Stimulated activated CD8-positive, alpha-beta memory T cell treated with anti-CD3 and anti-CD28 coated beads, Interleukin-7, amount 100 ng/mL, for 4 hours (primary cell): ENCODE measurements at regions not wholly inside any gene's neighbourhood (a gene's known extent, or its start where the extent isn't known, plus 50 kb on each side); places are given as distances from the start of the nearest gene placed in this dataset.

Experiments used
- DNase-seq, 2 donors: peaks; one replicate each; pipeline ENCODE4 v3.0.0-alpha.2; 2020; ENCODE audit warnings: low read depth in 2 of 2

- no peak for DNase-seq
These were observed 155.9 kb downstream of the AXIN2 start for GRCh38 chr17:65405563-65405962.

GRCh38 chr17:65404761-65405160 lies 156.7 kb downstream of the AXIN2 start:
- no peak for DNase-seq

GRCh38 chr17:65403626-65404025 lies 157.8 kb downstream of the AXIN2 start:
- DNase-seq: no peak

GRCh38 chr17:65402513-65403496 lies 158.6 kb downstream of the AXIN2 start:
- DNase-seq: no peak

GRCh38 chr17:65401561-65401960 lies 159.9 kb downstream of the AXIN2 start:
- DNase-seq: no peak

- DNase-seq: no peak
These were observed 160.7 kb downstream of the AXIN2 start for GRCh38 chr17:65400701-65401100.

- no peak for DNase-seq
These were observed 163.2 kb downstream of the AXIN2 start for GRCh38 chr17:65398040-65398787.

GRCh38 chr17:65395924-65396323 lies 165.5 kb downstream of the AXIN2 start:
- no peak for DNase-seq

- no peak for DNase-seq
These were observed 166.5 kb downstream of the AXIN2 start for GRCh38 chr17:65394811-65395472.

- DNase-seq: no peak
These were observed 167.9 kb downstream of the AXIN2 start for GRCh38 chr17:65393514-65393913.

GRCh38 chr17:65389949-65390348 lies 171.5 kb downstream of the AXIN2 start:
- DNase-seq: no peak

- no peak for DNase-seq
These were observed 172.0 kb downstream of the AXIN2 start for GRCh38 chr17:65389426-65389825.

- no peak for DNase-seq
These were observed 172.5 kb downstream of the AXIN2 start for GRCh38 chr17:65388911-65389310.

GRCh38 chr17:65387322-65387721 lies 174.1 kb downstream of the AXIN2 start:
- DNase-seq: no peak

GRCh38 chr17:65385726-65386125 lies 175.7 kb downstream of the AXIN2 start:
- no peak for DNase-seq

GRCh38 chr17:65385071-65385470 lies 176.4 kb downstream of the AXIN2 start:
- no peak for DNase-seq

GRCh38 chr17:65381152-65381551 lies 180.3 kb downstream of the AXIN2 start:
- DNase-seq: no peak

- no peak for DNase-seq
These were observed 186.5 kb downstream of the AXIN2 start for GRCh38 chr17:65374966-65375365.

- DNase-seq: no peak
These were observed 189.7 kb downstream of the AXIN2 start for GRCh38 chr17:65371702-65372101.

GRCh38 chr17:65370669-65371131 lies 190.7 kb downstream of the AXIN2 start:
- DNase-seq: no peak

GRCh38 chr17:65368341-65368740 lies 193.1 kb downstream of the AXIN2 start:
- no peak for DNase-seq
